ENCODE measurements at regions not wholly inside any gene's neighbourhood (a gene's known extent, or its start where the extent isn't known, plus 50 kb on each side); places are given as distances from the start of the nearest gene placed in this dataset.
"Not testable (repeated sequence)": the region's sequence is repeated elsewhere in the genome, so short reads cannot be mapped to it uniquely, and the experiment has no call there.

GRCh38 chr5:119987077-119987476 is 357.7 kb downstream of the FAM170A start:
- TF ChIP-seq POLR2A (IDR thresholded peaks at IDR 0.05; ENCODE audit: low read depth, low read length); SMC3 (IDR thresholded peaks at IDR 0.05; ENCODE audit: low read depth, low read length); RCOR1 (IDR thresholded peaks at IDR 0.05; ENCODE audit: insufficient replicate concordance, low read length); USF2 (IDR thresholded peaks at IDR 0.05; ENCODE audit: low read depth, low read length); MAZ (IDR thresholded peaks at IDR 0.05; ENCODE audit: borderline replicate concordance, low read depth, low read length): not testable (repeated sequence)
- TF ChIP-seq, protein P1, sequence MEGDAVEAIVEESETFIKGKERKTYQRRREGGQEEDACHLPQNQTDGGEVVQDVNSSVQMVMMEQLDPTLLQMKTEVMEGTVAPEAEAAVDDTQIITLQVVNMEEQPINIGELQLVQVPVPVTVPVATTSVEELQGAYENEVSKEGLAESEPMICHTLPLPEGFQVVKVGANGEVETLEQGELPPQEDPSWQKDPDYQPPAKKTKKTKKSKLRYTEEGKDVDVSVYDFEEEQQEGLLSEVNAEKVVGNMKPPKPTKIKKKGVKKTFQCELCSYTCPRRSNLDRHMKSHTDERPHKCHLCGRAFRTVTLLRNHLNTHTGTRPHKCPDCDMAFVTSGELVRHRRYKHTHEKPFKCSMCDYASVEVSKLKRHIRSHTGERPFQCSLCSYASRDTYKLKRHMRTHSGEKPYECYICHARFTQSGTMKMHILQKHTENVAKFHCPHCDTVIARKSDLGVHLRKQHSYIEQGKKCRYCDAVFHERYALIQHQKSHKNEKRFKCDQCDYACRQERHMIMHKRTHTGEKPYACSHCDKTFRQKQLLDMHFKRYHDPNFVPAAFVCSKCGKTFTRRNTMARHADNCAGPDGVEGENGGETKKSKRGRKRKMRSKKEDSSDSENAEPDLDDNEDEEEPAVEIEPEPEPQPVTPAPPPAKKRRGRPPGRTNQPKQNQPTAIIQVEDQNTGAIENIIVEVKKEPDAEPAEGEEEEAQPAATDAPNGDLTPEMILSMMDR (conservative IDR thresholded peaks at IDR 0.05; ENCODE audit: low read depth, low read length): not testable (repeated sequence)
